Retina (tissue), 1 donor: ENCODE measurements at regions not wholly inside any gene's neighbourhood (a gene's known extent, or its start where the extent isn't known, plus 50 kb on each side); places are given as distances from the start of the nearest gene placed in this dataset.
A peak's percentile ranks its signal among the peaks of the same experiment; 100 is the strongest.
"Not testable (repeated sequence)": the region's sequence is repeated elsewhere in the genome, so short reads cannot be mapped to it uniquely, and the experiment has no call there.

Experiments
- DNase-seq: peaks from one replicate; pipeline ENCODE4 v3.0.0-alpha.2; 2016

DNA sequence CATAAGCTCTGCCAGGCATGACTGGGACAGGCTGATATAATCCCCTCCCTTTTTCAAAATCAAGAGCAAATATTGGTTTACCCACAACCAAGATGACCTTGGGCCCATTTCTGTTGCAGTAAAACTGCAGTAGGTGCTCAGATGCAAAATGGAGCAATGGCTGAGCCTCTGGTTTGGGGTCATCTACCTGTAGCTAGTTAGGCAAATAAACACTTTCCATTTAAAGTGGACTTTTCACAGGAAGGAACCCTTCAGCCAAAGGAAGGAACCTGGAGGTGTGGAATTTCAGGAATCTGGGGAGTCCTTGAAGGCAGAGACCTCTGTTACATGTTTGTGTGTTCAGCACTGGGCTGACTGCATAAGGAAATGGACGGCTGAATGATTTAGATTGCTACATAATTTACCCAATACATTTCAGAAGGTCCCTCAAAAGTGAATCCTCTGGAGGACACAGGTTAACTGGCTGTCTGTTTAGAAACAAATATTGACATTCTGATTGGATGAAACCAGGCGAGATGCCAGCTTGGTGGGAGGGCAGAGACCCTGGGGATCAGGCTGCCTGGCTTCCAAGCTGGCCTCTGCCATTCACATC lies 170.1 kb upstream of the ZNF618 start:
- DNase-seq: no peak

DNA sequence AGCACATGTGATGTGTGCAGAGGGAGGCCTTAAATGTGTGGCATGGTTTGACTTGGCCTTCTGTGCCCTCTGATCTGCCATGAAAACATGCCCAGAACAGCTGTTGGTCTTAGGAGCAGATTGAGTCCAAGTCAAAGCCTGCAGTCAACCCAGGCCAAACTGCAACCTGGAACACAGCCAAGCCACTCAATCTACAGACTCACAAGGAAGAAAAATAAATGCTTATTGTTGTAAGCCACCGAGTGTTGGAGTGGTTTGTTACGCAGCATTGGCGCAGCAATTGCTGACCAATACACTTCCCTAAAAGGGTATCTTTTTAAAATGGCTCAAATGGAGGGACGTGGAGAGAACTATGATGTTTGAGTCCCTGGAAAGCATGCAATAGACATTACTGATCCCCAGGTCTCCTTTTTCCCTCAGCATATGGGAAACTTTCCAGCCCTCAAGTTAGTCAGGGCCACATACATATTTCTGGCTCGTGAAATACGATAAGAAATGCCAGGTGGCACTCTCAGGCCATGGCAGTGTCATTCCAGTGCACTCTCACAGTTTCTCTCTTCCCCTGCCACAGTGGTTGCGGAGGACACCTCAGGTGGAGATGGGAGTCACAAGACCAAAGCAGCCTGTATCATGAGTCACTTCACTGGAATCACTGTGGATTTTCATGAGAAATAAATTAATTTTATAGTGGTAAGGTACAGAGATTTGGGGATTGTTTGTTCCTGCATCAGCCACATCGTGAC lies 168.0 kb upstream of the ZNF618 start:
- DNase-seq: no peak

DNA sequence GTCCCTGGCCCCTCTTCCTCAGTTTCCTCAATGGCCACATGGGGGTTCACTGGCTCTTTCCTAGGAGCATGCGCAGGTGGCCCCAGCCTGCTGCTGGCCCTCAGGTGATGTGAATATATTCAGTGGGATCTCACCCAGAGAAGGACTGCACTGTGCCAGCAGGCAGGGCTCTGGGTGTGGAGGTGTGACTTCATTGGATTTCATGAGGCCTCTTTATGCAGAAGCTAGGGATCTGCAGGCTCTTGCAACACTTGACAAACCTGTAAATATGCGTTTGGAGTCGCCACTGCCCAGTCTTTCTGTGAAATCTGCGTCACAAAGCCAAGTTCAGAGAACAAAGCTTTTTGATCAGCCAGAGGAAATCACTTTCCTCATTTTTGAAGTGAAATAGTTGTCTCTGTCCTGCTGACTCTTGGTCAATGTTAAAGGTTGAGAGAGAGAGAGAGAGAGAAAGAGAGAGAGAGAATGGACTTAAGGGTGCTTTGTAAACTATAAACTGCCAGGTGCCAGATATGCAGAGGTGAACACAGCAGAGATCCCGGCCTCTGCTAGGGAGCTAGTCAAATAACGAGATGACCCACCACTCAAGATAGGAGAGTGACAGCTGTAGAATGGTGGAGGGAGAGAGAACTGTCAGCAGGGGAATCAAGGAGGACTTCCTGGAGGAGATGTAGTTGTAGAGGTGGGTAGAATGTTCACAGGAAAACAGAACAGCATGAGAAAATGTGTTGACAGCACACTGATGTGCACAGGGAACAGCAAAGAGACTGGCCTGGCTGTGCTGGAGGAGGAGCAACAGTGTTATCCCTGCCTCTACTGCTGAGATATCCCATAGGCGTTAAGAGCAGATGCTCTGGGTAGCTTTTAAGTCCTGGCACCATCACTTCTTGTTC lies 167.0 kb upstream of the ZNF618 start:
- DNase-seq: no peak

DNA sequence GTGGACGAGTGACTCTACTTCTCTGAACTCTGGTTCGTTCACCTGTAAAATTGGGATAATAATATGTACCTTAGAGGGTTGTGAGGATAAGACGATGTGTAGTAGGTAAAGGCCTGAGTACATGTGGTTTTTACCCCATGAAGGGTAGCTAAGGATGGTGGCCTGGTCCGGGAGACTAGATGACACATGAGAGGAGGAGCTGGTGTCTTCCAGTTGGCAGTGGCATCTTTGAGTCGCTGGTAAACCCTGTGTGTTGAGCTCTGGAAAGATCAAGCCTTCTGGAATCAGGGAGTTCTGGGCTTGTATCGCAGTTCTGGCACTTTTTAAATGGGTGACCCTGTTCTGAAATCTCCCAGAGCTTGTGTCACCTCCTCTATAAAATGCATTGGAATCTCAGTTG lies 166.4 kb upstream of the ZNF618 start:
- no peak for DNase-seq

DNA sequence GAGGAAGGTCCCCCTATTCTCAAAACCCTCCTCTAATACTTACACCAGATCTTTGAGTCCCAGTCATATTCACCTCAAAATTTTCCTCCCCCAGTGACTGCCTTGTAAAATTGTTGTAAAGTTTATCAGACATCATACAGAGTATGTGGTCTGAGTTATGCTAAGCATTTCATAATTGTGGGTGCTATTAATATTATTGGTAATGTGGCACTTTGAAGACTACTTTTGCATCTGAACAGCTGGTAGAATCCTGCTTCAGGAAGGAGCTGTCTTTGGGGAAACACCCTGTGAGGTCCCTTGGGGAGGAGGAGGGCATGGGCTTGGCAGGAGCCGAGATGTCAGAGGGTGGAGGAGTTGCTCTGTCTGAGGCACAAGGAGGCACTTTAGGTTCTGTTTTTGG lies 164.9 kb upstream of the ZNF618 start:
- no peak for DNase-seq

DNA sequence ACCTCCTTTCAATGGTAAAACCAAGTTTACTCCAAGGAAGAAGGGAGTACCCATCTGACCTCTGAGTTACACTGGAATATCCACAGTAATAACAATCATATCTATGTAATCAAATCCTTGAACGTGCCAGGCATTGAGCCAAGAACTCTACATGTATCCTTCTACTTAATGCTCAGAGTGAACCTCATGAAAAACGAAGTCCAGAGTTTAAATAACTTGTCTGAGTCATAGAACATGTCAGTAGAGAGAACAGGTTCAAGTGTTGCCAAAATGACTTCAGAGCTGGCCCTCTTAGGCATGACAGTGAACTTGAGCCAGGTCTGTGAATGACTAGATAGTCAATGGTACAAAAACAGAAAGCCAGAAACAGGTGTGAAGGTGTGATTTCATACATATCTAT lies 164.1 kb upstream of the ZNF618 start:
- no peak for DNase-seq

DNA sequence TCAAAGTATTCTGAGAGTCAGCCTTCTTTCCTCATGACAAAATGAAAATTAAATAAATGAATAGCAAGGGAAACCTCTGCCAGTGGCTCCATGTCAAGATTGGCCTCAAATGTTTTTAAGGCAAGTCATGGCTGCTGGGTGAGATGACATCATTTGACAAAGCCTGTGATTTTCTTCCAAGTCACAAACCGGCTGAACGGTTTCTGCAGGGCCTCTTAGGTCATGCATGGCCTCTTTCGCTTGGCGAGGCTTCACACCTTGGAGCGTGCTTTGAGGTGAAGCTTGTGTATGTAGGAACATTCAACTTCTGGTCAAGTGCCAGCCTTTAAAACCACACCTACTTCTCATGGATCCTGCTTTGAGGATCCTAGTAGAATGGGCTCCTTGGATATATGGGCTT lies 161.0 kb upstream of the ZNF618 start:
- no peak for DNase-seq

DNA sequence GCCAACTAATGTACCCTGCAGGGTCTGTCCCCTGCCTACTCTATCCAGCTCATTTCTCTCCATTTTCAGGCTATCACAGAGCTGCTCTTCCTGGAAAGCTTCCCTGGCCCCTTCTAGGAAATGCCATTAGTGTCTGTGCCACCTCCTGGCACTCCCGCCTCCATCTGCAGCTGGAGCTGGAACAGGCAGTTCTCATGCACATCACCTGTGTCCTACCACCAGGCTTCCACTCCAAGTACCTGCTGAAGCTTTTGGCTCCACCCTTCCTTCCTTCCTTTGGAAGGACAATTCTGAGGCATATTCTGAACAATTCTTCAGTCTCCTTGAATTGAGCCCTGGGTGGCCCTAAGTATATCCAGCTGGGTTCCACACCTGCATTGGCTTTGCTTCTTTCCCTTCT lies 156.2 kb upstream of the ZNF618 start:
- DNase-seq: no peak

DNA sequence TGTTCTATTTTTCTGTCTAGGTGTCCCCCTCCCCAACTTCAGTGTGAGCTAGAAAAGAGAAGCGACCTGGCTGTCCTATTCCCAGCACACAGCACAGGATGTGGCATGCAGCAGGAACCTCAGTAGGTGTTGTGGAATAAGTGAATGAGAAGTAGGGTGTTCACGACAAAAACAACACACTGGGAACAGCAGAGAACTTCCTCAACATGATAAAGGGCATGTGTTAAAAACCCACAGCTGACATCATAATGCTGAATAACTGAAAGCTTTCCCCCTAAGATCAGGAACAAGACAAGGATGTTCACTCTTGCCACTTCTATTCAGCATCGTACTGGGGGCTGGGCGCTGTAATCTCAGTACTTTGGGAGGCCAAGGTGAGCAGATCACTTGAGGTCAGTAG lies 155.6 kb upstream of the ZNF618 start:
- DNase-seq: no peak

DNA sequence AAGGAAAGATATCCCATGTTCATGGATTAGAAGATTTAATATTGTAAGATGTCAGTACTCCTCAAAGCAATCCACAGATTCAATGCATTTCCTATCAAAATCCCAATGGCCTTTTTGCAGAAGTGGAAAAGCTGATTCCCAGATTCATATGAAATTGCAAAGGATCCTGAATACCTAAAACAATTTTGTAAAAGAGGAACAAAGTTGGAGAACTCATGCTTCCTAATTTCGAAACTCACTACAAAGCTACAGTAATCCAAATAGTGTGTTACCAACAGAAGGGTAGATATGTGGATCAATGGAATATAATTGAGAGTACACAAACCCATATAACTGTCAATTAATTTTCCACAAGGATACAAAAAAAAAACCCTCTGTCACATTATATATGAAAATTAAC lies 154.3 kb upstream of the ZNF618 start:
- DNase-seq: no peak

DNA sequence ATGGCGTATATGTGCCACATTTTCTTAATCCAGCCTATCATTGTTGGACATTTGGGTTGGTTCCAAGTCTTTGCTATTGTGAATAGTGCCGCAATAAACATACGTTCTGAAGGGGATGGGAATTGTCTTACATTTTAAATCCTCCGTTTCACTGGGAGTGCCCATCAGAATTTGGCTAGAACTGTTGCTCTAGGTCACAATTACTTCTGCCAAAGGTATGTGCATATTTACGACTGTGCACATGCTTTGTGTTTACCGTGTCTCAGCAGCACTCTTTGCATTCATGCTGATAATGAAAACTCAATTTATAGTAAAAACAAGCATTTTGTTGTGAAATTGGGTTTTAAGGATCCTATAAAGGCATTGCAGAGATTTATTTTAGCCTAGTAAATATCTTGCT lies 151.9 kb upstream of the ZNF618 start:
- DNase-seq: no peak

DNA sequence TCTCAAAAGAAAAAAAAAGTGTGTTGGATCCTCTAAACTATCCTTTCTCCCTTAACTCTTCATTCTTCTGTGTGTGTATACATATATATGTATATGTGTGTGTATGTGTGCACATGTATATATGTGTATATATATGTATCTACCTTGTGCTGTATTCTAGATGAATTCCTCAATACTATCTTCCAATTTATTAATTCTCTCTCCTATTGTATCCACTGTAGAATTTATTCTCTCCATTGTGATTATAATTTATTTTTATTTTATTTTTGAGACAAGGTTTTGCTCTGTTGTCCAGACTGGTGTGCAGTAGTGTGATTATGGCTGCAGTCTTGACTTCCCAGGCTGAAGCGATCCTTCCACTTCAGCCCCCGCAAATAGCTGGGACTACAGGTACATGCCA lies 147.1 kb upstream of the ZNF618 start:
- DNase-seq: no peak

DNA sequence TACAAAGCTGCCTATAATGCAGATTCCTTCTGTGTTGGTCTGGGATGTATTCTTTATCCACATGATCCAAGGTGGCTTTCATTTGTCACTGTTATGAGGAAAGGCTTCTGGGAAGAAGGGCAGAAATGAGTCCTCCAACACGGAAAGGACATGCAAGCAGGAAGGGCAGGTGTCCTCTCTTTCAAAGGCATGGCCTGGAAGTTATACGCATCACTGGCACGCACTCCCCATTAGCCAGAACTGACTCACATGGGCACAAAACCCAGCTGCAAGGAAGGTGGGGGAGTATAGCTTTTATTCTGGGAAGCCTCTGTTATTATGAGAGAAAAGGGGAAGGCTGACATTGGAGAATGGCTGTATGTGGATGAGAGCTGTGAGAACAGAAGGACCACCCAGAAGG lies 141.3 kb upstream of the ZNF618 start:
- no peak for DNase-seq

DNA sequence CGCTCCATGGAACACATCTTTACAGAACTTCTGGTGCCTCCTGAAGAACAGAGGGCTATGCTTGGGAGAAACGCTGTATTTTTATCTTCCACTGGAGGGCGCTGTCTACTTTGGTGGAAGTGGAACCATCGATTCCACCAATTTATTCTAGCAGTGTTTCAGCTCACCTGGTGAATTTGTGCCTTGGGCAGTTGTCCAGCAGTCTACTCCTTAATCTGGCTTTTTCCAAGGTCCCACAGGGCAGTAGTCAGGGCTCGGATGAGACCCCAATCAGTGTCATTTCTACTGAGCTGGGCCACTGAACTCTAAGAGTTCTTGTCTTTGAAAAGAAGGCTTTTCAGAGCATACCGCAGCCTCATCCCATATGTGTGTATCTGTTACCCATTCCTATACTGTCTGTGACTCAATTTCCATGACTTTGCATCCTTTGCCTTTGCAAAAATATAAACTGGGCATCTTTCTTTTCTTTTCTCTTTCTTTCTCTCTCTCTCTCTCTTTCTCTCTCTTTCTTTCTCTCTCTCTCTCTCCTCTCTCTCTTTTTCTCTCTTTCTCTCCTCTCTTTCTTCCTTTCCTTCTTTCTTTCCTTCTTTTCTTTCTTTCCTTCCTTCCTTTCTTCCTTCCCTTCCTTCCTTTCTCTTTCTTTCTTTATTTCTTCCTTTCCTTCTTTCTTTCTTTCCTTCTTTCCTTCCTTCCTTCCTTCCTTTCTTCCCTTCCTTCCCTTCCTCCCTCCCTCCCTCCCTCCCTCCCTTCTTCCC lies 138.4 kb upstream of the ZNF618 start:
- peak; percentile 61 for DNase-seq

DNA sequence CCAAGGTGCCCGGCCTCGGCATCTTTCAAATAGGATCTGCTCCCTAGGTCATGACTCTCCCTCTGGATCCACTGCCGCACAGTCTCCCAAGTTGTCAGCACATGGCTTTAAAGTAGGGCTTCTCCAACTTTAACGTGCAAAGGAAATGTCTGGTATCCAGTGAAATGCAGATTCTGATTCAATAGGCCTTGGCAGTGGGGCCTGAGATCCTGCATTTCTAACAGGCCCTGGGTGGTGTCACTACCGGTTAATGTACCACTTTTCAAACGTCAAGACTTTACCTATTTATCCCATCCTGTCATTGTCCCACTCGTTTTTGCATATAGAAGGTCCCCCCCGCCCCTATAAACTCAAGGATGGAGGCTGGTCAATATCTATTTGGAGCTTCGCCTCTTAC lies 137.6 kb upstream of the ZNF618 start:
- DNase-seq: no peak

DNA sequence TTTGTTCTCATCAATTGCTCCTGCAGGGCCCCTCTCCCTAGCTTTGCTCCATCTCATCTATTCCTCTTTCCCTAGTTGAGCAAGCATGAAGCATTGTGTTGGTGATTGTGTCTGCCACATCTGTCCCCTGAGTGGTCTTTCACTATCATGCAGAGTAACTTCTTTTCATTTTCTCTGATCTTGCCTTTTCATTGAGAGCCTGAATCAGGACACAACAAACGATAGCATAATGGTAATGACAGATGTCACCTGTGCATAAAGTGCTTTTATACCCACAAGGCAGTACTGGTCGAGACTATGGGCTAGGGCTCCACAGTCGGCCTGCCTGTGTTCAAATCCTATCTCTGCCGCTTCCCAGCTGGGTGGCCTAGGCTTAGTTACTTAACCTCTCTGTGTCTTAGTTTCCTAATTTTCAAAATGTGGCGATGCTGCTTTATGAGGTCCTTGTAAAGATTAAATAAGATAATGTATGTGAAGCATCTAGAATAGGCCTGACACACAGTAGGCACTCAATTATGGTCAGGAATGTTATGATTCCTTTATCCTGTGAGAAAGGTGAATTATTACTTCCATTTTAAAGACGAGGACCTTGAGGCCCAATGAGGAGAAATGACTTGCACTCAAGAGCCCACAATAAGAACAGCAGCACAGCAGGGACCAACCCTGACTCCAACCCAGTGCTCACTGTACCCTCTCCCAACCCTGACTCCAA lies 137.1 kb upstream of the ZNF618 start:
- DNase-seq: peak; percentile 60

DNA sequence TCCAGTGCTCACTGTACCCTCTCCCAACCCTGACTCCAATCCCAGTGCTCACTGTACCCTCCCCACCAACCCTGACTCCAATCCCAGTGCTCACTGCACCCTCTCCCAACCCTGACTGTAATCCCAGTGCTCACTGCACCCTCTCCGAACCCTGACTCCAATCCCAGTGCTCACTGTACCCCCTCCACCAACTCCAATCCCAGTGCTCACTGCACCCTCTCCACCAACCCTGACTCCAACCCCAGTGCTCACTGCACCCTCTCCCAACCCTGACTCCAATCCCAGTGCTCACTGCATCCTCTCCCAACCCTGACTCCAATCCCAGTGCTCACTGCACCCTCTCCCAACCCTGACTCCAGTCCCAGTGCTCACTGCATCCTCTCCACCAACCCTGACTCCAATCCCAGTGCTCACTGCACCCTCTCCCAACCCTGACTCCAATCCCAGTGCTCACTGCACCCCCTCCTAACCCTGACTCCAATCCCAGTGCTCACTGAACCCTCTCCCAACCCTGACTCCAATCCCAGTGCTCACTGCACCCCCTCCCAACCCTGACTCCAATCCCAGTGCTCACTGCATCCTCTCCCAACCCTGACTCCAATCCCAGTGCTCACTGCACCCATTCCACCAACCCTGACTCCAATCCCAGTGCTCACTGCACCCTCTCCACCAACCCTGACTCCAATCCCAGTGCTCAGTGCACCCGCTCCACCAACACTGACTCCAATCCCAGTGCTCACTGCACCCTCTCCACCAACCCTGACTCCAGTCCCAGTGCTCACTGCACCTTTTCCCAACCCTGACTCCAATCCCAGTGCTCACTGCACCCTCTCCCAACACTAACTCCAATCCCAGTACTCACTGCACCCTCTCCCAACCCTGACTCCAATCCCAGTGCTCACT lies 136.3 kb upstream of the ZNF618 start:
- DNase-seq: not testable (repeated sequence)

DNA sequence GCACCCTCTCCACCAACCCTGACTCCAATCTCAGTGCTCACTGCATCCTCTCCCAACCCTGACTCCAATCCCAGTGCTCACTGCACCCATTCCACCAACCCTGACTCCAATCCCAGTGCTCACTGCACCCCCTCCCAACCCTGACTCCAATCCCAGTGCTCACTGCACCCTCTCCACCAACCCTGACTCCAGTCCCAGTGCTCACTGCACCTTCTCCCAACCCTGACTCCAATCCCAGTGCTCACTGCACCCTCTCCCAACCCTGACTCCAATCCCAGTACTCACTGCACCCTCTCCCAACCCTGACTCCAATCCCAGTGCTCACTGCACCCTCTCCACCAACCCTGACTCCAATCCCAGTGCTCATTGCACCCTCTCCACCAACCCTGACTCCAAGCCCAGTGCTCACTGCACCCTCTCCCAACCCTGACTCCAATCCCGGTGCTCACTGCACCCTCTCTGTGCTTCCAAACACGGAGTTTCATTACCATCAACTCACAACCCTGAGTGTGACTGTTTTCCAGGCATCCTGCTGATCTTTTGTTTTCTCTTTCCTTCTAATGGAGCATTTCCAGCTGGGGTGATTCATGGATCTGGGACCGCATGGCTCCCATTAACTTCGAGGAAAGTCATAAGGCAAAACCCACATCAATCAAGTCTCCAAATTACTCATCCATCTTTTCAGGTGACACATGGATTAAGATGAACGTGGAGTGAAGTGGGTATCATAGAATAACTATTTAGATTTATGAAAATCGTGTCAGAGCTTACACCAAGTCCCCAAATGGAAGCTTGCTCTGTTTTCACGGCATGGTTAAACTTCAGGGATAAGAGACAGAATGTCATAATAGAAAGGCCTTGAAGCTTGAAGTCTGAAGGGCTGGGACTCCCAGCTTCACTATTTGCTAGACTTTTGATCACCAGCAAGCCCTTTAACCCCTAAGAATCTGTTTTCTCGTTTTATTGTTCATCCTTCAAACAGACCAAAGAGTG lies 135.3 kb upstream of the ZNF618 start:
- DNase-seq: peak; percentile 45

DNA sequence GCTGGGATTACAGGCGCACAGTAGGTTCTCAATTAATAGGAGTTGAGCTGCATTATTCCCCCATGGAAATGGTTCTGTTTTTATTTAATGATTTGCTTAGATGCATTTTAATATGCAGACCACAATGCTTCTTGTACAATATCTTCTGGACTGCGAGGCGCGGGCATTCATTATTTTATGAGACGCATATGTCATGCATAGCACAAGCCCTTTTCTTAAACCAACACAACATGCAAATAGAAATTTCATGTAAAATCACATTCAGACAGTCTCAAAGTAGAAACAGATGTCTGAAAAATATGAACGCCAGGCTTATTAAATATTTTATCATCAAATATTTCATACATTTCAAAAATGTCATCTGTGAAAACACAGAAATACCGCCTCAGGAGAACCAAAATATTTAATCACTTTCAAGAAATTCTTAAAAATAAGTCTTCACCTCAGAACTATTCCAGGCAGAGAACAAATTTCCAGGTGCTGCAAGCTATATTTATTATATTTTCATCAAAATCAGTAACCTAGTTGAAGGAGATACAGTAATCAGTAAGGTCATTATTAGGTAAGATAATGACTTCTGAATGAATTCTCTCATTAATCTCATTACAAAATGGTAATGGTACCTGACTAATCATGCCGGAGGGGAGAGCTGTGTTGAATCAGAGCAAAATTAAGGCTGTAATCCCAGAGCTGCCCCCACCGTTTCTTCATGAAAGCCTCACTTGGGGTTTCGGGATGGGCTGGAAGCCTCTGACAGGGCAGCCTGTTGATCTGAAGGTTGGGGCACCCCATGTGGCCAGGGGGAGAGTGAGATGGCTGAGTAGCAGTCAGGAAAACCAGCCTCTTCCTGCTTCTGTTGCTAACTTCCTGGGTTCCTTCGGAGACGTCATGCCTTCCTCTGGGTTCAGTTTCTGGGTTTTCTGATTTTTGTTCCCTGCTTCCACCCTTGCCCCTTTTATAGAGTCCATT lies 133.9 kb upstream of the ZNF618 start:
- no peak for DNase-seq
